Bronchial epithelial cell (primary cell): ENCODE measurements at regions not wholly inside any gene's neighbourhood (a gene's known extent, or its start where the extent isn't known, plus 50 kb on each side); places are given as distances from the start of the nearest gene placed in this dataset.

ENCODE experiments used
- DNase-seq: peaks from one replicate; pipeline ENCODE4 v3.0.0-alpha.2; 2010; ENCODE audit warnings: low read depth
- FAIRE-seq: peaks from 2 replicates; lab custom pipeline; 2011; peaks lifted over from hg19 to GRCh38; lab: Jason Lieb, UNC
- H3K27me3 ChIP-seq: 2 replicates; pipeline ENCODE4 v1.5.1; 2011; ENCODE audit warnings: low read length; ENCODE audit not compliant: control insufficient read depth, insufficient read depth
- H3K36me3 ChIP-seq: 2 replicates; pipeline ENCODE4 v1.5.1; 2011; ENCODE audit warnings: low read length; ENCODE audit not compliant: control insufficient read depth, insufficient read depth
- H3K4me3 ChIP-seq: 2 replicates; pipeline ENCODE4 v1.5.1; 2011; ENCODE audit warnings: mild to moderate bottlenecking, low read depth, low read length, control low read depth
- CTCF ChIP-seq: IDR thresholded peaks from 2 replicates; pipeline ENCODE4 v1.5.1; 2011; ENCODE audit warnings: mild to moderate bottlenecking, moderate library complexity, low read length, control low read depth, inconsistent platforms; ENCODE audit not compliant: insufficient read depth, severe bottlenecking

- no peak for DNase-seq
- no peak for TF ChIP-seq CTCF
- Histone ChIP-seq H3K4me3 (no peak overlapping the region), H3K27me3 (no peaks in the 10 kb centered on the region), H3K36me3 (no peaks in the 10 kb centered on the region)
- no peak for FAIRE-seq
Measured at GRCh38 chr12:73951956-73952703, 585.5 kb upstream of the ATXN7L3B start.

GRCh38 chr12:73964641-73965040 is 573.0 kb upstream of the ATXN7L3B start:
- H3K27me3 ChIP-seq, result no peaks in the 10 kb centered on the region
- H3K36me3 ChIP-seq, result no peaks in the 10 kb centered on the region
- TF ChIP-seq CTCF, result no peak
- FAIRE-seq, result no peak
- no peak overlapping the region for H3K4me3 ChIP-seq
- DNase-seq, result no peak

- no peak for FAIRE-seq
- TF ChIP-seq CTCF, result no peak
- H3K4me3 ChIP-seq, result no peak overlapping the region
Measured at GRCh38 chr12:73973486-73973885, 564.1 kb upstream of the ATXN7L3B start.

GRCh38 chr12:73984552-73984951 is 553.1 kb upstream of the ATXN7L3B start:
- Histone ChIP-seq H3K36me3 (no peaks in the 10 kb centered on the region), H3K27me3 (no peaks in the 10 kb centered on the region), H3K4me3 (no peak overlapping the region)
- no peak for FAIRE-seq
- no peak for DNase-seq
- TF ChIP-seq CTCF, result no peak

More at GRCh38 chr12:73973486-73973885, 564.1 kb upstream of the ATXN7L3B start:
- no peak for DNase-seq
- Histone ChIP-seq H3K27me3 (no peaks in the 10 kb centered on the region), H3K36me3 (no peaks in the 10 kb centered on the region)

GRCh38 chr12:73991138-73991537 is 546.5 kb upstream of the ATXN7L3B start:
- FAIRE-seq, result no peak
- Histone ChIP-seq H3K4me3 (no peak overlapping the region), H3K36me3 (no peaks in the 10 kb centered on the region), H3K27me3 (no peaks in the 10 kb centered on the region)
- DNase-seq, result no peak
- TF ChIP-seq CTCF, result no peak

GRCh38 chr12:73998894-73999293 is 538.7 kb upstream of the ATXN7L3B start:
- no peak for FAIRE-seq
- H3K4me3 ChIP-seq, result no peak overlapping the region
- no peak for TF ChIP-seq CTCF
- H3K36me3 ChIP-seq, result no peaks in the 10 kb centered on the region
- no peak for DNase-seq
- H3K27me3 ChIP-seq, result no peaks in the 10 kb centered on the region
